H9 (cell line): ENCODE measurements at regions not wholly inside any gene's neighbourhood (a gene's known extent, or its start where the extent isn't known, plus 50 kb on each side); places are given as distances from the start of the nearest gene placed in this dataset.

Experiments used
- DNase-seq: peaks from one replicate; pipeline ENCODE4 v3.0.0-alpha.2; 2017
- H2AFZ ChIP-seq: one replicate; pipeline ENCODE4 v1.6.1; 2013; ENCODE audit warnings: mild to moderate bottlenecking, low read length, control low read depth, moderate library complexity
- H2AK5ac ChIP-seq: 2 replicates; pipeline ENCODE4 v1.6.1; 2013; ENCODE audit warnings: low read length, control low read depth, mixed read lengths; ENCODE audit not compliant: insufficient read length
- H2BK120ac ChIP-seq: one replicate; pipeline ENCODE4 v1.6.1; 2013; ENCODE audit warnings: low read depth, mild to moderate bottlenecking, low read length, control low read depth, inconsistent platforms; ENCODE audit not compliant: poor library complexity, severe bottlenecking
- H2BK12ac ChIP-seq: 2 replicates; pipeline ENCODE4 v1.6.1; 2013; ENCODE audit warnings: low read length, control low read depth, mixed read lengths, low read depth; ENCODE audit not compliant: insufficient read length
- H2BK15ac ChIP-seq: 2 replicates; pipeline ENCODE4 v1.6.1; 2013; ENCODE audit warnings: low read depth, low read length, control low read depth
- H2BK20ac ChIP-seq: one replicate; pipeline ENCODE4 v1.6.1; 2013; ENCODE audit warnings: low read depth, mild to moderate bottlenecking, low read length, control low read depth, inconsistent platforms; ENCODE audit not compliant: poor library complexity, severe bottlenecking
- H2BK5ac ChIP-seq: 2 replicates; pipeline ENCODE4 v1.6.1; 2013; ENCODE audit warnings: low read length, control low read depth, mixed read lengths; ENCODE audit not compliant: insufficient read length
- H3K14ac ChIP-seq: 2 replicates; pipeline ENCODE4 v1.6.1; 2013; ENCODE audit warnings: low read length, control low read depth; ENCODE audit not compliant: insufficient read depth
- H3K18ac ChIP-seq: 2 replicates; pipeline ENCODE4 v1.6.1; 2013; ENCODE audit warnings: low read depth, mild to moderate bottlenecking, mixed read lengths, low read length, control low read depth; ENCODE audit not compliant: insufficient read length
- H3K23ac ChIP-seq: 2 replicates; pipeline ENCODE4 v1.6.1; 2013; ENCODE audit warnings: low read length, control low read depth, mixed read lengths, low read depth; ENCODE audit not compliant: insufficient read length
- H3K23me2 ChIP-seq: 2 replicates; pipeline ENCODE4 v1.6.1; 2013; ENCODE audit warnings: low read depth, mild to moderate bottlenecking, mixed read lengths, low read length, control low read depth; ENCODE audit not compliant: insufficient read length, poor library complexity, severe bottlenecking
- H3K27ac ChIP-seq: 2 replicates; pipeline ENCODE4 v1.5.1; 2013; ENCODE audit warnings: low read length, control low read depth, mixed read lengths, low read depth; ENCODE audit not compliant: insufficient read length
- H3K27me3 ChIP-seq: 2 replicates; pipeline ENCODE4 v1.6.1; 2013; ENCODE audit warnings: low read length, control low read depth, inconsistent platforms; ENCODE audit not compliant: insufficient read depth
- H3K4ac ChIP-seq: 2 replicates; pipeline ENCODE4 v1.6.1; 2013; ENCODE audit warnings: low read depth, mild to moderate bottlenecking, control low read depth, inconsistent platforms, low read length, moderate library complexity
- H3K4me1 ChIP-seq: 2 replicates; pipeline ENCODE4 v1.6.1; 2013; ENCODE audit warnings: low read length, control low read depth, inconsistent platforms; ENCODE audit not compliant: insufficient read depth
- H3K4me2 ChIP-seq: 2 replicates; pipeline ENCODE4 v1.6.1; 2013; ENCODE audit warnings: low read length, control low read depth, mixed read lengths; ENCODE audit not compliant: insufficient read length, insufficient read depth
- H3K56ac ChIP-seq: 2 replicates; pipeline ENCODE4 v1.6.1; 2013; ENCODE audit warnings: low read depth, mild to moderate bottlenecking, mixed read lengths, low read length, control low read depth; ENCODE audit not compliant: insufficient read length
- H3K79me1 ChIP-seq: 2 replicates; pipeline ENCODE4 v1.6.1; 2013; ENCODE audit warnings: low read depth, mild to moderate bottlenecking, moderate library complexity, low read length, control low read depth, inconsistent platforms; ENCODE audit not compliant: insufficient read depth, poor library complexity, severe bottlenecking
- H3K79me2 ChIP-seq: 2 replicates; pipeline ENCODE4 v1.6.1; 2013; ENCODE audit warnings: low read length, control low read depth, inconsistent platforms; ENCODE audit not compliant: insufficient read depth
- H3K9ac ChIP-seq: 2 replicates; pipeline ENCODE4 v1.6.1; 2013; ENCODE audit warnings: low read length, control low read depth, mixed read lengths; ENCODE audit not compliant: insufficient read length; ENCODE audit errors: extremely low read depth
- H3K9me3 ChIP-seq: one replicate; pipeline ENCODE4 v1.6.1; 2013; ENCODE audit warnings: low read depth, low read length, inconsistent platforms; ENCODE audit not compliant: control insufficient read depth
- H3T11ph ChIP-seq: one replicate; pipeline ENCODE4 v1.6.1; 2013; ENCODE audit warnings: mild to moderate bottlenecking, low read length, control low read depth, inconsistent platforms
- H4K20me1 ChIP-seq: one replicate; pipeline ENCODE4 v1.6.1; 2013; ENCODE audit not compliant: control insufficient read depth, insufficient read length, insufficient read depth
- H4K5ac ChIP-seq: 2 replicates; pipeline ENCODE4 v1.6.1; 2013; ENCODE audit warnings: low read depth, mild to moderate bottlenecking, mixed read lengths, low read length, control low read depth; ENCODE audit not compliant: insufficient read length
- H4K8ac ChIP-seq: replicated peaks from 2 replicates; pipeline ENCODE4 v1.6.1; 2013; ENCODE audit warnings: low read length, control low read depth, mixed read lengths, low read depth; ENCODE audit not compliant: insufficient read length
- H4K91ac ChIP-seq: 2 replicates; pipeline ENCODE4 v1.6.1; 2013; ENCODE audit warnings: low read depth, mild to moderate bottlenecking, moderate library complexity, mixed read lengths, low read length, control low read depth; ENCODE audit not compliant: insufficient read length
- H3K27ac Mint-ChIP-seq, 3 experiments: 2 replicates in 2 of 3; 3 replicates in 1 of 3; pipeline ENCODE4 v1.8.0; 2020 to 2021; ENCODE audit warnings: mixed read lengths in 3 of 3, mild to moderate bottlenecking in 1 of 3, moderate library complexity in 1 of 3
- H3K27me3 Mint-ChIP-seq: 2 replicates; pipeline ENCODE4 v1.8.0; 2021; ENCODE audit warnings: low read depth, mild to moderate bottlenecking, moderate library complexity, mixed read lengths
- H3K36me3 Mint-ChIP-seq, 3 experiments: 2 replicates in 2 of 3; 3 replicates in 1 of 3; pipeline ENCODE4 v1.8.0; 2020 to 2021; ENCODE audit warnings: low read depth in 3 of 3, mixed read lengths in 3 of 3; ENCODE audit not compliant: insufficient read depth in 1 of 3
- H3K4me1 Mint-ChIP-seq, 2 experiments: 2 replicates each; pipeline ENCODE4 v1.8.0; 2020; ENCODE audit warnings: mixed read lengths in 2 of 2
- H3K4me3 Mint-ChIP-seq, 2 experiments: 2 replicates in 1 of 2; 3 replicates in 1 of 2; pipeline ENCODE4 v1.8.0; 2020 to 2021; ENCODE audit warnings: mild to moderate bottlenecking in 2 of 2, mixed read lengths in 2 of 2, moderate library complexity in 1 of 2
- H3K9me3 Mint-ChIP-seq, 2 experiments: 2 replicates in 1 of 2; 3 replicates in 1 of 2; pipeline ENCODE4 v1.8.0; 2020; ENCODE audit warnings: mild to moderate bottlenecking in 2 of 2, mixed read lengths in 2 of 2, moderate library complexity in 1 of 2
- CTCF ChIP-seq: fragments of 200-600 bp; sonication (generic); conservative IDR thresholded peaks from 3 replicates; pipeline ENCODE4 v1.8.0; 2021; ENCODE audit warnings: antibody characterized with exemption, mild to moderate bottlenecking
- WGBS: extraction: QIAGEN DNeasy Blood & Tissue Kit; methylation state at CpG from one replicate; pipeline ENCODE4 v1.1.7; 2013; ENCODE audit warnings: missing lambda C conversion rate, low lambda C conversion rate, mixed read lengths; ENCODE audit not compliant: insufficient read length; ENCODE audit errors: extremely low coverage; 5-methylcytosine and 5-hydroxymethylcytosine counted together

- Mint-ChIP-seq H3K27ac (no peak overlapping the region), H3K27me3 (no peaks in the 10 kb centered on the region), H3K4me3 (no peak overlapping the region), H3K9me3 (peaks cover 0 to 3% of the 10 kb centered on the region in 2 experiments; a peak in 2 of 5 replicates), H3K4me1 (peaks cover 20 to 32% of the 10 kb centered on the region in 2 experiments), H3K36me3 (no peaks in the 10 kb centered on the region; a peak in 1 of 7 replicates)
- DNase-seq = no peak
- Histone ChIP-seq H3K9me3 (no peaks in the 10 kb centered on the region), H3K18ac (no peak overlapping the region), H2BK12ac (no peak overlapping the region), H3K56ac (no peak overlapping the region), H3K79me2 (no peaks in the 10 kb centered on the region), H3K23me2 (no peaks in the 10 kb centered on the region), H4K8ac (no peak overlapping the region), H3K4me1 (peaks cover 1% of the 10 kb centered on the region; the same call in 1 of the 2 replicates), H3K4ac (no peak overlapping the region), H3K9ac (no peak overlapping the region), H2AK5ac (no peak overlapping the region), H3K79me1 (no peaks in the 10 kb centered on the region), H4K20me1 (no peaks in the 10 kb centered on the region), H3K4me2 (no peak overlapping the region), H2BK5ac (no peak overlapping the region), H3K27ac (no peak overlapping the region), H2BK20ac (no peak overlapping the region), H2AFZ (no peak overlapping the region), H2BK15ac (no peak overlapping the region), H4K5ac (no peak overlapping the region), H2BK120ac (no peak overlapping the region), H3K23ac (no peak overlapping the region), H3K14ac (no peak overlapping the region), H4K91ac (no peak overlapping the region), H3T11ph (no peak overlapping the region), H3K27me3 (no peaks in the 10 kb centered on the region)
- no peak for TF ChIP-seq CTCF
- WGBS = no CpG with 5 or more reads among the region's 2 CpGs
Observed at GRCh38 chr10:28463141-28463540, 69.8 kb upstream of the WAC start.
